HEK293 (cell line): ENCODE measurements at regions not wholly inside any gene's neighbourhood (a gene's known extent, or its start where the extent isn't known, plus 50 kb on each side); places are given as distances from the start of the nearest gene placed in this dataset.
A peak's percentile ranks its signal among the peaks of the same experiment; 100 is the strongest.

Experiments
- CTCF ChIA-PET: fragments of 350-600 bp; formaldehyde crosslinking; extraction: SDS; loops from one replicate; lab custom pipeline; 2021; ENCODE audit warnings: antibody characterized with exemption; lab: Yijun Ruan, JAX
- POLR2A ChIA-PET: fragments of 300-600 bp; formaldehyde crosslinking; extraction: SDS; loops from one replicate; lab custom pipeline; 2020; ENCODE audit warnings: antibody characterized with exemption, inconsistent platforms; lab: Yijun Ruan, JAX
- H3K27ac ChIP-seq: fragments of 200-500 bp; sonication (Bioruptor generic); 2 replicates; pipeline ENCODE4 v1.5.1; 2014; ENCODE audit warnings: low read depth, low read length, control low read depth, inconsistent platforms; ENCODE audit errors: extremely low read depth
- H3K36me3 ChIP-seq, 2 experiments: fragments of 200-500 bp in 1 of 2; sonication (Bioruptor generic) in 1 of 2; 1 replicate in 1 of 2; 2 replicates in 1 of 2; pipeline ENCODE4 v1.5.1; 2014 to 2017; ENCODE audit warnings: inconsistent platforms in 2 of 2, low read length in 2 of 2; ENCODE audit not compliant: control insufficient read depth in 2 of 2, insufficient read depth in 1 of 2
- H3K4me1 ChIP-seq: fragments of 200-500 bp; sonication (Bioruptor generic); 2 replicates; pipeline ENCODE4 v1.5.1; 2014; ENCODE audit warnings: mild to moderate bottlenecking, low read length, inconsistent platforms; ENCODE audit not compliant: control insufficient read depth, insufficient read depth
- H3K4me3 ChIP-seq: 2 replicates; pipeline ENCODE4 v1.5.1; 2011; ENCODE audit warnings: low read depth, mild to moderate bottlenecking, control low read depth, low read length, moderate library complexity
- H3K9me3 ChIP-seq: fragments of 200-500 bp; sonication (Bioruptor generic); 2 replicates; pipeline ENCODE4 v1.5.1; 2014; ENCODE audit warnings: low read depth, low read length, inconsistent platforms; ENCODE audit not compliant: control insufficient read depth, insufficient read depth
- BCL11B ChIP-seq: fragments of 450-650 bp; formaldehyde crosslinking; IDR thresholded peaks from 2 replicates; pipeline ENCODE4 v1.5.1; 2016; ENCODE audit warnings: low read depth, missing biosample characterization, missing genetic modification characterization
- HOXA7 ChIP-seq: sonication (generic); formaldehyde crosslinking; IDR thresholded peaks from 2 replicates; pipeline ENCODE4 v1.8.1; 2022; ENCODE audit warnings: missing genetic modification reagents, borderline replicate concordance
- RBAK ChIP-seq: fragments of 450-650 bp; formaldehyde crosslinking; IDR thresholded peaks from 2 replicates; pipeline ENCODE4 v1.5.1; 2016; ENCODE audit warnings: missing biosample characterization, missing genetic modification characterization
- SETDB1 ChIP-seq: IDR thresholded peaks from one replicate; pipeline ENCODE4 v1.6.1; 2017; ENCODE audit warnings: mild to moderate bottlenecking, low read length, moderate library complexity, mixed read lengths; ENCODE audit not compliant: insufficient read length
- YY1 ChIP-seq: fragments of 450-650 bp; formaldehyde crosslinking; IDR thresholded peaks from 2 replicates; pipeline ENCODE4 v1.5.1; 2018; ENCODE audit warnings: missing biosample characterization, missing genetic modification characterization
- ZBTB20 ChIP-seq: fragments of 450-650 bp; formaldehyde crosslinking; IDR thresholded peaks from 2 replicates; pipeline ENCODE4 v1.5.1; 2016; ENCODE audit warnings: missing biosample characterization, missing genetic modification characterization
- ZBTB8A ChIP-seq: fragments of 450-650 bp; formaldehyde crosslinking; IDR thresholded peaks from 2 replicates; pipeline ENCODE4 v1.5.1; 2016; ENCODE audit warnings: missing biosample characterization, missing genetic modification characterization
- ZNF121 ChIP-seq: fragments of 450-650 bp; formaldehyde crosslinking; IDR thresholded peaks from 2 replicates; pipeline ENCODE4 v1.5.1; 2016; ENCODE audit warnings: missing biosample characterization, missing genetic modification characterization
- ZNF2 ChIP-seq: fragments of 450-650 bp; formaldehyde crosslinking; IDR thresholded peaks from 2 replicates; pipeline ENCODE4 v1.5.1; 2016; ENCODE audit warnings: missing biosample characterization, missing genetic modification characterization
- ZNF202 ChIP-seq: fragments of 450-650 bp; formaldehyde crosslinking; IDR thresholded peaks from 2 replicates; pipeline ENCODE4 v1.5.1; 2016; ENCODE audit warnings: missing biosample characterization, missing genetic modification characterization, borderline replicate concordance
- ZNF558 ChIP-seq: fragments of 450-650 bp; formaldehyde crosslinking; IDR thresholded peaks from 2 replicates; pipeline ENCODE4 v1.5.1; 2016; ENCODE audit warnings: missing biosample characterization, missing genetic modification characterization
- ZNF610 ChIP-seq: fragments of 450-650 bp; formaldehyde crosslinking; IDR thresholded peaks from 2 replicates; pipeline ENCODE4 v1.5.1; 2016; ENCODE audit warnings: missing biosample characterization, missing genetic modification characterization, borderline replicate concordance
- ZNF670 ChIP-seq: fragments of 450-650 bp; formaldehyde crosslinking; IDR thresholded peaks from 2 replicates; pipeline ENCODE4 v1.5.1; 2016; ENCODE audit warnings: missing biosample characterization, missing genetic modification characterization, low read depth
- TF ChIP-seq, protein P1 (sequence below): fragments of 450-650 bp; formaldehyde crosslinking; IDR thresholded peaks from 2 replicates; pipeline ENCODE4 v1.5.1; 2016; ENCODE audit warnings: missing biosample characterization, missing genetic modification characterization
- TF ChIP-seq, protein P2 (sequence below): fragments of 450-650 bp; formaldehyde crosslinking; IDR thresholded peaks from 2 replicates; pipeline ENCODE4 v1.5.1; 2016; ENCODE audit warnings: missing biosample characterization, missing genetic modification characterization, borderline replicate concordance
- TF ChIP-seq, protein P3 (sequence below): fragments of 450-650 bp; formaldehyde crosslinking; IDR thresholded peaks from 2 replicates; pipeline ENCODE4 v1.5.1; 2016; ENCODE audit warnings: missing biosample characterization, missing genetic modification characterization

DNA sequence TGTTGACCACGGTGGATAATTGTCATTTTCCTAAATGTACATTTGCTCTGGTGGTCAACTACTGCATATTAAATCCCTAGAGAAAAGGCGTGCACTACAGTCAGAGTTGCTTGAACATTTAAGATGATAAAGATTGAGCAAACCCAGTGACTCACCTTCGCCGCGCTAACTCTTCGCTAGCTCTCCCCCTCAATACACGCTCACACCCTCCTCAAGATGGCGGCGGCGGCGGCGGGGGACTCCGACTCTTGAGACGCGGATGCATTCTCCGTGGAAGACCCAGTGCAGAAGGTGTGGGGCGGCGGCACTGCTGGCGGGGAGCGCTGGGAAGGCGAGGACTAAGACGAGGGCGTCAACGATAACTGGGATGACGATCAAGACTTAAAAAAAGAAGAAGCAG, 79.8 kb upstream of the PFN2 start:
- ChIA-PET POLR2A (no interaction called here), CTCF (no interaction called here)
- H3K9me3 ChIP-seq = no peaks in the 10 kb centered on the region
- TF ChIP-seq, protein P1, sequence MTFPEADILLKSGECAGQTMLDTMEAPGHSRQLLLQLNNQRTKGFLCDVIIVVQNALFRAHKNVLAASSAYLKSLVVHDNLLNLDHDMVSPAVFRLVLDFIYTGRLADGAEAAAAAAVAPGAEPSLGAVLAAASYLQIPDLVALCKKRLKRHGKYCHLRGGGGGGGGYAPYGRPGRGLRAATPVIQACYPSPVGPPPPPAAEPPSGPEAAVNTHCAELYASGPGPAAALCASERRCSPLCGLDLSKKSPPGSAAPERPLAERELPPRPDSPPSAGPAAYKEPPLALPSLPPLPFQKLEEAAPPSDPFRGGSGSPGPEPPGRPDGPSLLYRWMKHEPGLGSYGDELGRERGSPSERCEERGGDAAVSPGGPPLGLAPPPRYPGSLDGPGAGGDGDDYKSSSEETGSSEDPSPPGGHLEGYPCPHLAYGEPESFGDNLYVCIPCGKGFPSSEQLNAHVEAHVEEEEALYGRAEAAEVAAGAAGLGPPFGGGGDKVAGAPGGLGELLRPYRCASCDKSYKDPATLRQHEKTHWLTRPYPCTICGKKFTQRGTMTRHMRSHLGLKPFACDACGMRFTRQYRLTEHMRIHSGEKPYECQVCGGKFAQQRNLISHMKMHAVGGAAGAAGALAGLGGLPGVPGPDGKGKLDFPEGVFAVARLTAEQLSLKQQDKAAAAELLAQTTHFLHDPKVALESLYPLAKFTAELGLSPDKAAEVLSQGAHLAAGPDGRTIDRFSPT (tag by site-specific recombination) = no peak
- no peak for TF ChIP-seq ZBTB20 (tag by site-specific recombination)
- no peaks in the 10 kb centered on the region for H3K4me1 ChIP-seq
- H3K36me3 ChIP-seq = no peaks in the 10 kb centered on the region
- no peak overlapping the region for H3K27ac ChIP-seq
- H3K4me3 ChIP-seq = no peak overlapping the region

DNA sequence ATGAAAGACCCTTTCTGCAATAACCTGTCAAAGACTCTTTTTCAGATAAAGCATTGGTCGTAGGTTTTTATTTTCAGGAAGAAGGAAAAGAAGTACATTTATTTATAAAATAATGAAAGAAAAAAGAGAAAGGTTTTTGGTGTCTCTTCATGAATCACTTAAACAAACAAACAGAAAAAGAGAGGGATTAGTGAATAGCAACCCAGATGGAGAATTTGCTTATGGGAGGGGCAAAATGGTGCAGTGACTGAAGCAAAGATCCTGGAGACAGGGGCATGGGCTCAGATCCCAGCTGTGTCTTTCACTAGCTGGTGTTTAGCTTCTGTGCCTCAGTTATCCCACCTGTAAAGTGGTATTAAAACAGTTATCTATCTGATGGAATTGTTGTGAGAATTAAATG, 78.6 kb upstream of the PFN2 start:
- no peak for TF ChIP-seq BCL11B (tag by site-specific recombination)
- TF ChIP-seq ZNF670 (tag by site-specific recombination) = no peak
- TF ChIP-seq ZNF121 (tag by site-specific recombination) = no peak
- TF ChIP-seq, protein P2, sequence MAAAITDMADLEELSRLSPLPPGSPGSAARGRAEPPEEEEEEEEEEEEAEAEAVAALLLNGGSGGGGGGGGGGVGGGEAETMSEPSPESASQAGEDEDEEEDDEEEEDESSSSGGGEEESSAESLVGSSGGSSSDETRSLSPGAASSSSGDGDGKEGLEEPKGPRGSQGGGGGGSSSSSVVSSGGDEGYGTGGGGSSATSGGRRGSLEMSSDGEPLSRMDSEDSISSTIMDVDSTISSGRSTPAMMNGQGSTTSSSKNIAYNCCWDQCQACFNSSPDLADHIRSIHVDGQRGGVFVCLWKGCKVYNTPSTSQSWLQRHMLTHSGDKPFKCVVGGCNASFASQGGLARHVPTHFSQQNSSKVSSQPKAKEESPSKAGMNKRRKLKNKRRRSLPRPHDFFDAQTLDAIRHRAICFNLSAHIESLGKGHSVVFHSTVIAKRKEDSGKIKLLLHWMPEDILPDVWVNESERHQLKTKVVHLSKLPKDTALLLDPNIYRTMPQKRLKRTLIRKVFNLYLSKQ (tag by site-specific recombination) = no peak
- no peak for TF ChIP-seq ZBTB8A (tag by site-specific recombination)
- TF ChIP-seq ZNF558 (tag by site-specific recombination) = no peak
- TF ChIP-seq, protein P3, sequence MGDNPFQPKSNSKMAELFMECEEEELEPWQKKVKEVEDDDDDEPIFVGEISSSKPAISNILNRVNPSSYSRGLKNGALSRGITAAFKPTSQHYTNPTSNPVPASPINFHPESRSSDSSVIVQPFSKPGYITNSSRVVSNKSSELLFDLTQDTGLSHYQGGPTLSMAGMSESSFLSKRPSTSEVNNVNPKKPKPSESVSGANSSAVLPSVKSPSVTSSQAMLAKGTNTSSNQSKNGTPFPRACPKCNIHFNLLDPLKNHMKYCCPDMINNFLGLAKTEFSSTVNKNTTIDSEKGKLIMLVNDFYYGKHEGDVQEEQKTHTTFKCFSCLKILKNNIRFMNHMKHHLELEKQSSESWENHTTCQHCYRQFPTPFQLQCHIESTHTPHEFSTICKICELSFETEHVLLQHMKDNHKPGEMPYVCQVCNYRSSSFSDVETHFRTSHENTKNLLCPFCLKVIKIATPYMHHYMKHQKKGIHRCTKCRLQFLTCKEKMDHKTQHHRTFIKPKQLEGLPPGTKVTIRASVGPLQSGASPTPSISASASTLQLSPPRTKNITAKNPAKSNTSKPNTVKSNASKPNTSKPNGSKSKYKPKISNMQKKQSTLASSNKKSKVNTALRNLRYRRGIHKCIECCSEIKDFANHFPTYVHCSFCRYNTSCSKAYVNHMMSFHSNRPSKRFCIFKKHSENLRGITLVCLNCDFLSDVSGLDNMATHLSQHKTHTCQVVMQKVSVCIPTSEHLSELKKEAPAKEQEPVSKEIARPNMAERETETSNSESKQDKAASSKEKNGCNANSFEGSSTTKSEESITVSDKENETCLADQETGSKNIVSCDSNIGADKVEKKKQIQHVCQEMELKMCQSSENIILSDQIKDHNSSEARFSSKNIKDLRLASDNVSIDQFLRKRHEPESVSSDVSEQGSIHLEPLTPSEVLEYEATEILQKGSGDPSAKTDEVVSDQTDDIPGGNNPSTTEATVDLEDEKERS = no peak
- no peak for TF ChIP-seq ZNF610 (tag by site-specific recombination)
- TF ChIP-seq HOXA7 (CRISPR knock-in tag) = no peak
- TF ChIP-seq ZNF2 (tag by site-specific recombination) = no peak
- TF ChIP-seq YY1 = no peak
- TF ChIP-seq, all 188 proteins: peak for 0
- H3K36me3 ChIP-seq = no peaks in the 10 kb centered on the region
- no peak overlapping the region for H3K4me3 ChIP-seq
- no peaks in the 10 kb centered on the region for H3K9me3 ChIP-seq
- ChIA-PET POLR2A (no interaction called here), CTCF (no interaction called here)
- no peaks in the 10 kb centered on the region for H3K4me1 ChIP-seq
- no peak overlapping the region for H3K27ac ChIP-seq

DNA sequence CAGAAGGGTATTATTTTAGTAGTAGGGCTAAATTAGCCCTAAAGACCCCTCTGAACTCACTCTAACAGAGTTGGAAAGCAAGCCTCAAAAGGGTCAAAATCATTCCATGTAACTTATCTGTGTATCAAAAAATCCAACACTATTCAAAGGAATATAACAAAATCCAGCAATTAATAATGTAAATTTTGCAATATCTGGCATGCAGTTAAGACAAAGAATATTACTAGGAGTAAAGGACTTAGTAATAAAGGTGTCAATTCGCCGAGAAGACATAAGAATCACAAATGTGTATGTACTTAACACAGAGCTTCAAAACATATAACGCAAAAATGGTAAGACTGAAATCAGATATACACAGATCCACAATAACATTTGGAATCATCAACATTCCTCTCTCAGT, 71.2 kb upstream of the PFN2 start:
- Histone ChIP-seq H3K9me3 (no peaks in the 10 kb centered on the region), H3K36me3 (no peaks in the 10 kb centered on the region), H3K27ac (no peak overlapping the region), H3K4me1 (no peaks in the 10 kb centered on the region), H3K4me3 (no peak overlapping the region)
- CTCF ChIA-PET = interaction anchor here (0.7 kb wide), 1 partner anchor 137 kb away, joined by 3 read pairs; no protein-coding TSS in a partner anchor
- POLR2A ChIA-PET = no interaction called here
- TF ChIP-seq SETDB1 (peak; percentile 93), RBAK (tag by site-specific recombination) (no peak), ZNF202 (tag by site-specific recombination) (no peak)
